GM23338 (cell line): ENCODE measurements at regions not wholly inside any gene's neighbourhood (a gene's known extent, or its start where the extent isn't known, plus 50 kb on each side); places are given as distances from the start of the nearest gene placed in this dataset.
A peak's percentile ranks its signal among the peaks of the same experiment; 100 is the strongest.

Experiments
- CREB1 ChIP-seq: fragments of 250-450 bp; sonication (Bioruptor Pico); IDR thresholded peaks from 2 replicates; pipeline ENCODE4 v1.5.0; 2020; ENCODE audit warnings: low read depth, mild to moderate bottlenecking, moderate library complexity
- EZH2 ChIP-seq: fragments of 200-600 bp; sonication (generic); IDR thresholded peaks from one replicate; pipeline ENCODE4 v1.8.0; 2017; ENCODE audit warnings: antibody characterized with exemption, mild to moderate bottlenecking, low read depth; ENCODE audit not compliant: unreplicated experiment
- EZH2phosphoT487 ChIP-seq: fragments of 200-600 bp; sonication (generic); IDR thresholded peaks from one replicate; pipeline ENCODE4 v1.8.1; 2018; ENCODE audit warnings: antibody characterized with exemption; ENCODE audit not compliant: unreplicated experiment
- JUNB ChIP-seq: IDR thresholded peaks from one replicate; pipeline ENCODE4 v1.6.1; 2016; ENCODE audit warnings: antibody characterized with exemption; ENCODE audit not compliant: unreplicated experiment
- NANOG ChIP-seq: IDR thresholded peaks from 2 replicates; pipeline ENCODE4 v1.6.1; 2016; ENCODE audit warnings: antibody characterized with exemption, borderline replicate concordance
- POLR2AphosphoS5 ChIP-seq: IDR thresholded peaks from 2 replicates; pipeline ENCODE4 v1.6.1; 2016; ENCODE audit warnings: antibody characterized with exemption, low read depth
- STAT1 ChIP-seq: IDR thresholded peaks from one replicate; pipeline ENCODE4 v1.6.1; 2016; ENCODE audit warnings: antibody characterized with exemption; ENCODE audit not compliant: unreplicated experiment
- ZNF114 ChIP-seq: fragments of 250-450 bp; sonication (Bioruptor Pico); IDR thresholded peaks from 2 replicates; pipeline ENCODE4 v1.5.0; 2020; ENCODE audit warnings: mild to moderate bottlenecking, moderate library complexity
- ZNF331 ChIP-seq: fragments of 250-450 bp; sonication (Bioruptor Pico); IDR thresholded peaks from 2 replicates; pipeline ENCODE4 v1.5.0; 2020; ENCODE audit warnings: low read depth, mild to moderate bottlenecking, moderate library complexity
- TF ChIP-seq, protein P1 (sequence below), 2 experiments: fragments of 200-600 bp in 1 of 2; sonication (generic) in 1 of 2; conservative IDR thresholded peaks; 2 replicates each; pipeline versions ENCODE4 v1.5.1 to v1.6.1; 2016 to 2017; ENCODE audit warnings: antibody characterized with exemption in 2 of 2, low read depth in 2 of 2, mild to moderate bottlenecking in 2 of 2, moderate library complexity in 1 of 2
- TF ChIP-seq, protein P2 (sequence below): IDR thresholded peaks from one replicate; pipeline ENCODE4 v1.6.1; 2018; ENCODE audit warnings: antibody characterized with exemption; ENCODE audit not compliant: unreplicated experiment
- TF ChIP-seq, protein P3 (sequence below): IDR thresholded peaks from 2 replicates; pipeline ENCODE4 v1.6.1; 2016; ENCODE audit warnings: antibody characterized with exemption
- TF ChIP-seq, protein P4 (sequence below): fragments of 250-450 bp; sonication (Bioruptor Pico); IDR thresholded peaks from 2 replicates; pipeline ENCODE4 v1.5.0; 2020; ENCODE audit warnings: mild to moderate bottlenecking, moderate library complexity

DNA sequence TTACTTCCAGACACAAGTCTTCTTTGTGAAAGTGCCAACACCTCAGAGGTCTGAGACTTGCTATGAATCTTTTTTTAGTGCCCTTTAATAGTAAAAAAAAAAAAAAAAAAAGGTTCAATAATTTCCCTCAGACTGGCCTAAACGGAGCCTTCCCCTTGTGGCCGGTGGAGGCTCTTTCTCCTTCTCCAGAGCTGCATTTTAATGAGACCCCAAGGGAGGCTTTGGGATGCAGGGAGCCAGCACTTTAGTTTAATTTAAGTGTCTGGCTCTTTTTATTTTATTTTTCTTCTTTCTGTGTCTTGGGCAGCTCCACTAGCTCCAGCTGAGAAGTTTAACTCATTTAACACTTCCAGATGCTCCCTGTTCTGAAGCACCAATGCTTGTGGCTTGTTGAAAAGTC lies 67.8 kb upstream of the MAPK4 start:
- TF ChIP-seq, protein P1, sequence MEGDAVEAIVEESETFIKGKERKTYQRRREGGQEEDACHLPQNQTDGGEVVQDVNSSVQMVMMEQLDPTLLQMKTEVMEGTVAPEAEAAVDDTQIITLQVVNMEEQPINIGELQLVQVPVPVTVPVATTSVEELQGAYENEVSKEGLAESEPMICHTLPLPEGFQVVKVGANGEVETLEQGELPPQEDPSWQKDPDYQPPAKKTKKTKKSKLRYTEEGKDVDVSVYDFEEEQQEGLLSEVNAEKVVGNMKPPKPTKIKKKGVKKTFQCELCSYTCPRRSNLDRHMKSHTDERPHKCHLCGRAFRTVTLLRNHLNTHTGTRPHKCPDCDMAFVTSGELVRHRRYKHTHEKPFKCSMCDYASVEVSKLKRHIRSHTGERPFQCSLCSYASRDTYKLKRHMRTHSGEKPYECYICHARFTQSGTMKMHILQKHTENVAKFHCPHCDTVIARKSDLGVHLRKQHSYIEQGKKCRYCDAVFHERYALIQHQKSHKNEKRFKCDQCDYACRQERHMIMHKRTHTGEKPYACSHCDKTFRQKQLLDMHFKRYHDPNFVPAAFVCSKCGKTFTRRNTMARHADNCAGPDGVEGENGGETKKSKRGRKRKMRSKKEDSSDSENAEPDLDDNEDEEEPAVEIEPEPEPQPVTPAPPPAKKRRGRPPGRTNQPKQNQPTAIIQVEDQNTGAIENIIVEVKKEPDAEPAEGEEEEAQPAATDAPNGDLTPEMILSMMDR (conservative IDR thresholded peaks at IDR 0.05; ENCODE audit: low read depth in 2 of 2): peak in 1 of 2 experiments; percentile 43; a peak in 2 of 4 replicates
- TF ChIP-seq EZH2 (no peak), ZNF331 (CRISPR knock-in tag) (no peak), POLR2AphosphoS5 (no peak), JUNB (no peak), EZH2phosphoT487 (no peak), CREB1 (no peak), STAT1 (no peak), NANOG (no peak), ZNF114 (CRISPR knock-in tag) (no peak)
- TF ChIP-seq, protein P2, sequence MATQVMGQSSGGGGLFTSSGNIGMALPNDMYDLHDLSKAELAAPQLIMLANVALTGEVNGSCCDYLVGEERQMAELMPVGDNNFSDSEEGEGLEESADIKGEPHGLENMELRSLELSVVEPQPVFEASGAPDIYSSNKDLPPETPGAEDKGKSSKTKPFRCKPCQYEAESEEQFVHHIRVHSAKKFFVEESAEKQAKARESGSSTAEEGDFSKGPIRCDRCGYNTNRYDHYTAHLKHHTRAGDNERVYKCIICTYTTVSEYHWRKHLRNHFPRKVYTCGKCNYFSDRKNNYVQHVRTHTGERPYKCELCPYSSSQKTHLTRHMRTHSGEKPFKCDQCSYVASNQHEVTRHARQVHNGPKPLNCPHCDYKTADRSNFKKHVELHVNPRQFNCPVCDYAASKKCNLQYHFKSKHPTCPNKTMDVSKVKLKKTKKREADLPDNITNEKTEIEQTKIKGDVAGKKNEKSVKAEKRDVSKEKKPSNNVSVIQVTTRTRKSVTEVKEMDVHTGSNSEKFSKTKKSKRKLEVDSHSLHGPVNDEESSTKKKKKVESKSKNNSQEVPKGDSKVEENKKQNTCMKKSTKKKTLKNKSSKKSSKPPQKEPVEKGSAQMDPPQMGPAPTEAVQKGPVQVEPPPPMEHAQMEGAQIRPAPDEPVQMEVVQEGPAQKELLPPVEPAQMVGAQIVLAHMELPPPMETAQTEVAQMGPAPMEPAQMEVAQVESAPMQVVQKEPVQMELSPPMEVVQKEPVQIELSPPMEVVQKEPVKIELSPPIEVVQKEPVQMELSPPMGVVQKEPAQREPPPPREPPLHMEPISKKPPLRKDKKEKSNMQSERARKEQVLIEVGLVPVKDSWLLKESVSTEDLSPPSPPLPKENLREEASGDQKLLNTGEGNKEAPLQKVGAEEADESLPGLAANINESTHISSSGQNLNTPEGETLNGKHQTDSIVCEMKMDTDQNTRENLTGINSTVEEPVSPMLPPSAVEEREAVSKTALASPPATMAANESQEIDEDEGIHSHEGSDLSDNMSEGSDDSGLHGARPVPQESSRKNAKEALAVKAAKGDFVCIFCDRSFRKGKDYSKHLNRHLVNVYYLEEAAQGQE: no peak
- TF ChIP-seq, protein P3, sequence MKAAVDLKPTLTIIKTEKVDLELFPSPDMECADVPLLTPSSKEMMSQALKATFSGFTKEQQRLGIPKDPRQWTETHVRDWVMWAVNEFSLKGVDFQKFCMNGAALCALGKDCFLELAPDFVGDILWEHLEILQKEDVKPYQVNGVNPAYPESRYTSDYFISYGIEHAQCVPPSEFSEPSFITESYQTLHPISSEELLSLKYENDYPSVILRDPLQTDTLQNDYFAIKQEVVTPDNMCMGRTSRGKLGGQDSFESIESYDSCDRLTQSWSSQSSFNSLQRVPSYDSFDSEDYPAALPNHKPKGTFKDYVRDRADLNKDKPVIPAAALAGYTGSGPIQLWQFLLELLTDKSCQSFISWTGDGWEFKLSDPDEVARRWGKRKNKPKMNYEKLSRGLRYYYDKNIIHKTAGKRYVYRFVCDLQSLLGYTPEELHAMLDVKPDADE: no peak
- TF ChIP-seq, protein P4, sequence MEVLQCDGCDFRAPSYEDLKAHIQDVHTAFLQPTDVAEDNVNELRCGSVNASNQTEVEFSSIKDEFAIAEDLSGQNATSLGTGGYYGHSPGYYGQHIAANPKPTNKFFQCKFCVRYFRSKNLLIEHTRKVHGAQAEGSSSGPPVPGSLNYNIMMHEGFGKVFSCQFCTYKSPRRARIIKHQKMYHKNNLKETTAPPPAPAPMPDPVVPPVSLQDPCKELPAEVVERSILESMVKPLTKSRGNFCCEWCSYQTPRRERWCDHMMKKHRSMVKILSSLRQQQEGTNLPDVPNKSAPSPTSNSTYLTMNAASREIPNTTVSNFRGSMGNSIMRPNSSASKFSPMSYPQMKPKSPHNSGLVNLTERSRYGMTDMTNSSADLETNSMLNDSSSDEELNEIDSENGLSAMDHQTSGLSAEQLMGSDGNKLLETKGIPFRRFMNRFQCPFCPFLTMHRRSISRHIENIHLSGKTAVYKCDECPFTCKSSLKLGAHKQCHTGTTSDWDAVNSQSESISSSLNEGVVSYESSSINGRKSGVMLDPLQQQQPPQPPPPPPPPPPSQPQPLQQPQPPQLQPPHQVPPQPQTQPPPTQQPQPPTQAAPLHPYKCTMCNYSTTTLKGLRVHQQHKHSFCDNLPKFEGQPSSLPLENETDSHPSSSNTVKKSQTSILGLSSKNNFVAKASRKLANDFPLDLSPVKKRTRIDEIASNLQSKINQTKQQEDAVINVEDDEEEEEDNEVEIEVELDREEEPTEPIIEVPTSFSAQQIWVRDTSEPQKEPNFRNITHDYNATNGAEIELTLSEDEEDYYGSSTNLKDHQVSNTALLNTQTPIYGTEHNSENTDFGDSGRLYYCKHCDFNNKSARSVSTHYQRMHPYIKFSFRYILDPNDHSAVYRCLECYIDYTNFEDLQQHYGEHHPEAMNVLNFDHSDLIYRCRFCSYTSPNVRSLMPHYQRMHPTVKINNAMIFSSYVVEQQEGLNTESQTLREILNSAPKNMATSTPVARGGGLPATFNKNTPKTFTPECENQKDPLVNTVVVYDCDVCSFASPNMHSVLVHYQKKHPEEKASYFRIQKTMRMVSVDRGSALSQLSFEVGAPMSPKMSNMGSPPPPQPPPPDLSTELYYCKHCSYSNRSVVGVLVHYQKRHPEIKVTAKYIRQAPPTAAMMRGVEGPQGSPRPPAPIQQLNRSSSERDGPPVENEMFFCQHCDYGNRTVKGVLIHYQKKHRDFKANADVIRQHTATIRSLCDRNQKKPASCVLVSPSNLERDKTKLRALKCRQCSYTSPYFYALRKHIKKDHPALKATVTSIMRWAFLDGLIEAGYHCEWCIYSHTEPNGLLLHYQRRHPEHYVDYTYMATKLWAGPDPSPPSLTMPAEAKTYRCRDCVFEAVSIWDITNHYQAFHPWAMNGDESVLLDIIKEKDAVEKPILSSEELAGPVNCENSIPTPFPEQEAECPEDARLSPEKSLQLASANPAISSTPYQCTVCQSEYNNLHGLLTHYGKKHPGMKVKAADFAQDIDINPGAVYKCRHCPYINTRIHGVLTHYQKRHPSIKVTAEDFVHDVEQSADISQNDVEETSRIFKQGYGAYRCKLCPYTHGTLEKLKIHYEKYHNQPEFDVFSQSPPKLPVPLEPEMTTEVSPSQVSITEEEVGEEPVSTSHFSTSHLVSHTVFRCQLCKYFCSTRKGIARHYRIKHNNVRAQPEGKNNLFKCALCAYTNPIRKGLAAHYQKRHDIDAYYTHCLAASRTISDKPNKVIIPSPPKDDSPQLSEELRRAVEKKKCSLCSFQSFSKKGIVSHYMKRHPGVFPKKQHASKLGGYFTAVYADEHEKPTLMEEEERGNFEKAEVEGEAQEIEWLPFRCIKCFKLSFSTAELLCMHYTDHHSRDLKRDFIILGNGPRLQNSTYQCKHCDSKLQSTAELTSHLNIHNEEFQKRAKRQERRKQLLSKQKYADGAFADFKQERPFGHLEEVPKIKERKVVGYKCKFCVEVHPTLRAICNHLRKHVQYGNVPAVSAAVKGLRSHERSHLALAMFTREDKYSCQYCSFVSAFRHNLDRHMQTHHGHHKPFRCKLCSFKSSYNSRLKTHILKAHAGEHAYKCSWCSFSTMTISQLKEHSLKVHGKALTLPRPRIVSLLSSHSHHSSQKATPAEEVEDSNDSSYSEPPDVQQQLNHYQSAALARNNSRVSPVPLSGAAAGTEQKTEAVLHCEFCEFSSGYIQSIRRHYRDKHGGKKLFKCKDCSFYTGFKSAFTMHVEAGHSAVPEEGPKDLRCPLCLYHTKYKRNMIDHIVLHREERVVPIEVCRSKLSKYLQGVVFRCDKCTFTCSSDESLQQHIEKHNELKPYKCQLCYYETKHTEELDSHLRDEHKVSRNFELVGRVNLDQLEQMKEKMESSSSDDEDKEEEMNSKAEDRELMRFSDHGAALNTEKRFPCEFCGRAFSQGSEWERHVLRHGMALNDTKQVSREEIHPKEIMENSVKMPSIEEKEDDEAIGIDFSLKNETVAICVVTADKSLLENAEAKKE (CRISPR knock-in tag): no peak
